WERI-Rb-1 (cell line): ENCODE measurements at regions not wholly inside any gene's neighbourhood (a gene's known extent, or its start where the extent isn't known, plus 50 kb on each side); places are given as distances from the start of the nearest gene placed in this dataset.

Experiments used
- DNase-seq: peaks from one replicate; pipeline ENCODE4 v3.0.0-alpha.2; 2020
- H3K27ac ChIP-seq: fragments of 250-450 bp; sonication (Bioruptor Pico); 2 replicates; pipeline ENCODE4 v1.5.1; 2020; ENCODE audit warnings: mild to moderate bottlenecking, moderate library complexity
- H3K27me3 ChIP-seq: fragments of 250-450 bp; sonication (Bioruptor Pico); 2 replicates; pipeline ENCODE4 v1.5.1; 2021; ENCODE audit warnings: mild to moderate bottlenecking, low read depth, moderate library complexity; ENCODE audit not compliant: insufficient read depth, severe bottlenecking
- H3K36me3 ChIP-seq: fragments of 250-450 bp; sonication (Bioruptor Pico); 2 replicates; pipeline ENCODE4 v1.5.1; 2020; ENCODE audit warnings: mild to moderate bottlenecking, moderate library complexity
- H3K4me3 ChIP-seq: 2 replicates; pipeline ENCODE4 v1.5.1; 2011; ENCODE audit warnings: low read depth, mild to moderate bottlenecking, control low read depth, low read length
- H3K9me3 ChIP-seq: fragments of 250-450 bp; sonication (Bioruptor Pico); 2 replicates; pipeline ENCODE4 v1.5.1; 2021; ENCODE audit warnings: mild to moderate bottlenecking, moderate library complexity; ENCODE audit not compliant: severe bottlenecking
- TF ChIP-seq, protein P1 (sequence below): IDR thresholded peaks from 2 replicates; pipeline ENCODE4 v1.5.1; 2011; ENCODE audit warnings: low read depth, mild to moderate bottlenecking, control low read depth, inconsistent platforms, low read length

DNA sequence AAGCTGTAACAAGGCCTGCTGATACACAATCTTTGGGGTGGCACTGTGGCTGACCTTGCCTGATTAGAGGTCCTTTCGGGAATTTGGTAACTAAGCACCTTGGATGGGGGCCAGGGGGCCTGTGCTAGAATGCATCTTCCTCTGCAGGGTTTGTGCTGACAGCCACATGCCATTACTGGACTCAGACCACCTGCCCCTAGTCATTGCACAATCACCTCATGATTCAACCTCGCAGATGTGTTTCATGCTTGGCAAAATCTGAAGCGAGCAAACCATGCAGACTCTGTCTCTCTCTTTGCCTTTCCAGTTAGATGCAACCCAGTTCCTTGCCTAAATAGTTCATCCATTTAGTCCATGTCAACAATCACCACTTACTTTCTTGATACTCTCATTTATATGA is 96.5 kb upstream of the ERCC6L2 start:
- Histone ChIP-seq H3K4me3 (no peak overlapping the region), H3K27me3 (no peaks in the 10 kb centered on the region), H3K36me3 (no peaks in the 10 kb centered on the region), H3K9me3 (no peaks in the 10 kb centered on the region), H3K27ac (no peak overlapping the region)
- TF ChIP-seq, protein P1, sequence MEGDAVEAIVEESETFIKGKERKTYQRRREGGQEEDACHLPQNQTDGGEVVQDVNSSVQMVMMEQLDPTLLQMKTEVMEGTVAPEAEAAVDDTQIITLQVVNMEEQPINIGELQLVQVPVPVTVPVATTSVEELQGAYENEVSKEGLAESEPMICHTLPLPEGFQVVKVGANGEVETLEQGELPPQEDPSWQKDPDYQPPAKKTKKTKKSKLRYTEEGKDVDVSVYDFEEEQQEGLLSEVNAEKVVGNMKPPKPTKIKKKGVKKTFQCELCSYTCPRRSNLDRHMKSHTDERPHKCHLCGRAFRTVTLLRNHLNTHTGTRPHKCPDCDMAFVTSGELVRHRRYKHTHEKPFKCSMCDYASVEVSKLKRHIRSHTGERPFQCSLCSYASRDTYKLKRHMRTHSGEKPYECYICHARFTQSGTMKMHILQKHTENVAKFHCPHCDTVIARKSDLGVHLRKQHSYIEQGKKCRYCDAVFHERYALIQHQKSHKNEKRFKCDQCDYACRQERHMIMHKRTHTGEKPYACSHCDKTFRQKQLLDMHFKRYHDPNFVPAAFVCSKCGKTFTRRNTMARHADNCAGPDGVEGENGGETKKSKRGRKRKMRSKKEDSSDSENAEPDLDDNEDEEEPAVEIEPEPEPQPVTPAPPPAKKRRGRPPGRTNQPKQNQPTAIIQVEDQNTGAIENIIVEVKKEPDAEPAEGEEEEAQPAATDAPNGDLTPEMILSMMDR: no peak
- no peak for DNase-seq

DNA sequence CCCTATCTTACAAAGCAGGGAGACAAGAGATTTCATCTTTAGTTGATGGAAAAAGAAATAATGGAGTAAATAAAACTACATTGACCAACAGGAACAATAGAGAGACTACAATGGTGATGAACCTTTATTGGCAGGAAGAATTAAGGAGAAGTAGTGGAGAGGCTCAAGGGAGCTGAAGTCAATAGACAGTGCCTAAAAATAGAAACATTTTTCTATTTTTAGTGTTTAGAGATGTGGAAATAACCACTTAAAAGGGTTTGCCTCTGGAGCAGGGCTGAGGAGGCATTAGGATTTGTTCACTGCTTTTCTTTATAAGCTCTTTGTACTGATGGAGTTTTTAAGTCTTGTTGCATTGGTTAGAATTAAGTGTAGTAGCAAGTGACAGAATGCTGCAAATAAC is 98.4 kb upstream of the ERCC6L2 start:
- TF ChIP-seq, protein P1: no peak
- Histone ChIP-seq H3K27ac (no peak overlapping the region), H3K36me3 (no peaks in the 10 kb centered on the region), H3K27me3 (no peaks in the 10 kb centered on the region), H3K4me3 (no peak overlapping the region), H3K9me3 (no peaks in the 10 kb centered on the region)
- no peak for DNase-seq

DNA sequence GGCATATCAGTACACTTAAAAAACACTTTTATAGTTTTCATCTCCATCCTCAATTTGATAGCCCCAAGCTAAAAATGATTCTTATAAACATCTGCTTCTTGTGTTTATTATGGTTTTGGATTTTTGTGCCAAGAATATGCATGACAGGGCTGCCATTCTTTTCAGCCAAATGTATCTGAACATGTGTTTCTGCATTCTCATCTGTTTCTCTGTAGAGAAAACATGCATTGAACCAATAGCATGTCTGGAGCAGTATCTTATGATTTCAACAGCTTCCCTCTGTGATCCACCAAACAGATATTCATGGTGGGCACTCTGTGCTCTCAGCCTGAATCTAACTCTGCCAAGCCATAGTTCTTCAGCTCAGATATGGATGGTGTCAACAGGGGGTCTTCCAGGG is 99.3 kb upstream of the ERCC6L2 start:
- no peak for DNase-seq
- no peaks in the 10 kb centered on the region for H3K36me3 ChIP-seq
- TF ChIP-seq, protein P1: no peak
- no peak overlapping the region for H3K27ac ChIP-seq
- H3K4me3 ChIP-seq: no peak overlapping the region
- no peaks in the 10 kb centered on the region for H3K9me3 ChIP-seq
- no peaks in the 10 kb centered on the region for H3K27me3 ChIP-seq

DNA sequence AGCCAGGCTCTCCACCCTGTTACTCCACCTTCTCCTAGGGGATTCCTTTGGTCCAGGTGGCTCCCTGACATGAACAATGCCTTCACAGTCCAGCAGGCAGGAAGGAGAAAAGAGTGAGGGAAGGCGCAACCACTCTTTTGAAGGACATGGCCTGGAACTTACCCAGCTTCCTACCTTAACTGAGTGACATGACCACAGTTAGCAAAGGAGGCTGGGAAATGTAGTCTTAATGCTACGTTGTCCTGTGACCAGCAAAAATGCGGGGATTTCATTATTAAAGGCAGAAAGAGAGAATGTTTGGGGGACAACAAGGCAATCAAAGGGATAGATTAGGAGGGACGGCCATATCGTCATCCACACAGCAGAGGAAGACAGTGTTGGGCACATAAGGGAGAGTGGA is 100.3 kb upstream of the ERCC6L2 start:
- no peak for DNase-seq
- TF ChIP-seq, protein P1: no peak

DNA sequence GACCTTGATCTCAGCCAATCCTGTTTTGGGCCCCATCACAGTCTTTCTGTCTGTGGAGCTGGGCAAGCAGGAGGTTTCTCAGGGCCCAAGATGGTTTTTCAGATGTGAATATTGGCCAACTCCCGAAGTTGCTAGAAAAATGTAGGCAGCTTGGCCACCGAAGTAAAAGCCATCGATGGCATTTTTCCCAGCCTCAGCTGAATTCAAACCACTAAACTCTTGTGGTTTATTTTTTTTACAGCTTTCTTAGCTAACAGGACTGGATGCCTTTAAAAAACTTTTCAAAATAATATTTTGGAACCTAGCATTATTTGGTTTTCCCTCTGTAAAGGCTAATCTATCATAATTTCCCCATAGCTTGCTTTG is 102.5 kb upstream of the ERCC6L2 start:
- Histone ChIP-seq H3K9me3 (peaks cover 2% of the 10 kb centered on the region), H3K4me3 (no peak overlapping the region), H3K27me3 (no peaks in the 10 kb centered on the region), H3K36me3 (no peaks in the 10 kb centered on the region), H3K27ac (no peak overlapping the region)
- TF ChIP-seq, protein P1: no peak
- no peak for DNase-seq

More for the DNA sequence above, 100.3 kb upstream of the ERCC6L2 start:
- no peaks in the 10 kb centered on the region for H3K36me3 ChIP-seq
- no peak overlapping the region for H3K4me3 ChIP-seq
- H3K27ac ChIP-seq: no peak overlapping the region
- H3K9me3 ChIP-seq: peaks cover 2% of the 10 kb centered on the region
- H3K27me3 ChIP-seq: no peaks in the 10 kb centered on the region

DNA sequence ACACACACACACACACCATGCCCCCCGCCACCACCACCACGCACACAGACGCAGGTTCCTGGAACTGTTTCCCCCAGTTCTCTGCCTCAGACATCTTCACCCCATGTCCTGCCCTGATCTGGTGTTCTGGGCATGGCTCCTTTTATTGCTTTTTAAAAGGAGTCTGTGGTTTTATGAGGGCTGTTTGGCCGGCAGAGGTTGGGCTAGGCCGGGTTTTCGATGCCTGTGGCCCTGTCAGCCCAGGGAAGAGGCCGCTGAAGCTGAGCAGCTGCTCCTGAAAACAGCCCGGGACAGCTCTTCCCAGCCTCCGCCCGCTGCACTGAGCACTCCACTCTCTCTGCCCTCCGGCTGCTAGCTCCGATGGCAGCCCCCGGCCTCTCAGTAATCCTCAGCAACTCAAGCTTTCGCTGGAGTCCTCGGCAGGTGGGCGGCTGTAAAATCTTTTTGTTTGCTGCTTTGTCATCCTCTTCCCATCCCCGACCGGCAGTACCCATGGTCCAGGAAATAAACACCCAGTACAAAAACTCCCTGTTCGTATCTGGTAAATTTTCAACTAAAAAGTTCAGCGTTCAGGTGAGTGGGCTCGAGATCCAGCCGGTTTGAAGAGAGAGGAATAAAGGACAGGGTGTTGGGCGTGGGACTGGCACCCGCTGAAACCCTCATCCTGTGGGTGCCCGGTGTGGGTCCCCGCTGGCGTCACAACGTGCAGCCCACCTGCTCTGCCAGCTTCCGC is 103.0 kb upstream of the ERCC6L2 start:
- DNase-seq: peak; percentile 84
- Histone ChIP-seq H3K27ac (peak overlapping the region; percentile 57), H3K9me3 (peaks cover 2% of the 10 kb centered on the region), H3K27me3 (no peaks in the 10 kb centered on the region), H3K36me3 (no peaks in the 10 kb centered on the region), H3K4me3 (peak overlapping the region; percentile 23)
- TF ChIP-seq, protein P1: no peak
